HG02588 (cell line): ENCODE measurements at regions not wholly inside any gene's neighbourhood (a gene's known extent, or its start where the extent isn't known, plus 50 kb on each side); places are given as distances from the start of the nearest gene placed in this dataset.

ENCODE experiments used
- ATAC-seq: cut with Tn5 transposase; IDR thresholded peaks from one replicate; pipeline ENCODE4 v1.9.1; 2021; ENCODE audit warnings: mild to moderate bottlenecking, moderate library complexity; ENCODE audit not compliant: unreplicated experiment

- no peak for ATAC-seq
Observed at GRCh38 chr15:38879909-38880471, 315.4 kb upstream of the RASGRP1 start.

DNA sequence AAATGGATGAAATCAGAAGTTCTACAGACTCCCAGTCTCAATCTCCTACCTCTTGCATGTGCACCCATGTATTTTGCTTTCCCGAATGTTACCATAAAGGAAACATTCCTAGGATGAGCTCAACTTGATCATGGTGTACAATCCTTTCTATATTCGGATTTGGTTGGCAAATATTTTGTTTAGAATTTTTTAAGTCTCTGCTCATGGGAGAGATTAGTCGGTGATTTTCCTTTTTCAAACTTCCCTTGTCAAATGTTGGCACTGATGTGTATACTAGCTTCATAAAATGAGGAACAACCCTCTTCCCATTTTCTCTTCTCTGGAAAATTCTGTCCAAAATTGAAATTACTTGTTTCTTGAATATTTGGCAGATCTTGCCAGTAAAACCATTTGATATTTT lies 317.6 kb upstream of the RASGRP1 start:
- no peak for ATAC-seq

DNA sequence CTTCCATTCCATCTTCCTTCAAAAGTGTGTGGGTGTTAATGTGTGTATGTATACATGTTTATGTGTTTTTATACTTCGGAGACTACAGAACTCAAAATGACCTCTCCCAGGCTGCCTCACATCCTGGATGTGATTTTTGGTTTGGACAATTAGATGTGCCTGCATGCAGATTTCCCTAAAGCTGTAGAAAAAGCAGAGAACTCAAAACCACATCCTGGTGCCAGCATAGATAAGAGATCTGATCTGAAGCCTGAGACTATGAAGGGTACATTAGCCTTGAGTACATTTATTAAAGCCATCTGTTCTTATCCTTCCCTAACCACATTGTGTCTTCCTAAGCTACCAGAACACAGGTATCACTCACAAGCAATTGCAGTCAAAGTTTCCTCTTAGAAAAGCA lies 319.4 kb upstream of the RASGRP1 start:
- ATAC-seq, result no peak

DNA sequence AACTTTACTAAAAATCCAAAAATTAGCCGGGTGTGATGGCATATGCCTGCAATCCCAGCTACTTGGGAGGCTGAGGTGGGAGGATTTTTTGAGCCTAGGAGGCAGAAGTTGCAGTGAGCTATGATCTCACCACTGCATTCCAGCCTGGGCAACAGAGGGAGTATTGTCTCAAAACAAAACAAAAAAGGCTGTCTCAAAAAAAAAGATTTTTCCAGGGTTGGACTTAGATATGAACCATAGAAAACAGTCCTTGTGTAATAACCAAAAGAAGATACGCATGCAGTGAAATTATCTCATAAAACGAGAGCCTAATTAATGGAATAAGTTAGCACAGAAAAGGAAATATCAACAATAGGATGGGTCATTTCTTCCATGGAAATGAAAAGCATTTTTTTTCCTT lies 320.4 kb upstream of the RASGRP1 start:
- no peak for ATAC-seq

DNA sequence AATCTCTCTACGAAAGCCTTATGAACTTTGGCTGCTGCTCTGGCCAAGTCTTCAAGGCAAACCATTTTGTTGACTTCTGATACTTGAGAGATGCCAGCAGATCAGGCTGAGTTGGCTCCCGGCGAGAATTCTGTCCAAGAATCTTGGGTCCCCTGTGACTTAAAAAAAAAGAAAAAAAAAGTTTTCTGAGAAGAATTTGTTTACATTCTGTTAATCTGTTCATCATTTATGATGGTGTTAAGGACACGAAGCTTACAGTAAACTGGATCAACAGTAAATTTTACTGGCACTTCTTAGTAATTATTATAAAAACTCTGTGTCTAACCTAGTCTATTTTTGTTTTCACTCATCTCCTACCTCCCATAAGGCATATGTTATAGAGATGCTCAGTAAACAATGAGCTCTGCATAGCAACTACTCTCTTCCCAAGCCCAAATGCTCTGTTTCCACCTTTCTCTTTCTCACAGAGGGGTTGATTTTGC lies 320.9 kb upstream of the RASGRP1 start:
- no peak for ATAC-seq

GRCh38 chr15:38886315-38887163 lies 321.9 kb upstream of the RASGRP1 start:
- ATAC-seq, result no peak

GRCh38 chr15:38888701-38889221 lies 324.1 kb upstream of the RASGRP1 start:
- no peak for ATAC-seq

GRCh38 chr15:38890194-38890593 lies 325.6 kb upstream of the RASGRP1 start:
- no peak for ATAC-seq

GRCh38 chr15:38893925-38894242 lies 329.3 kb upstream of the RASGRP1 start:
- ATAC-seq, result no peak

- ATAC-seq, result no peak
Observed at GRCh38 chr15:38894243-38894948, 329.8 kb upstream of the RASGRP1 start.

DNA sequence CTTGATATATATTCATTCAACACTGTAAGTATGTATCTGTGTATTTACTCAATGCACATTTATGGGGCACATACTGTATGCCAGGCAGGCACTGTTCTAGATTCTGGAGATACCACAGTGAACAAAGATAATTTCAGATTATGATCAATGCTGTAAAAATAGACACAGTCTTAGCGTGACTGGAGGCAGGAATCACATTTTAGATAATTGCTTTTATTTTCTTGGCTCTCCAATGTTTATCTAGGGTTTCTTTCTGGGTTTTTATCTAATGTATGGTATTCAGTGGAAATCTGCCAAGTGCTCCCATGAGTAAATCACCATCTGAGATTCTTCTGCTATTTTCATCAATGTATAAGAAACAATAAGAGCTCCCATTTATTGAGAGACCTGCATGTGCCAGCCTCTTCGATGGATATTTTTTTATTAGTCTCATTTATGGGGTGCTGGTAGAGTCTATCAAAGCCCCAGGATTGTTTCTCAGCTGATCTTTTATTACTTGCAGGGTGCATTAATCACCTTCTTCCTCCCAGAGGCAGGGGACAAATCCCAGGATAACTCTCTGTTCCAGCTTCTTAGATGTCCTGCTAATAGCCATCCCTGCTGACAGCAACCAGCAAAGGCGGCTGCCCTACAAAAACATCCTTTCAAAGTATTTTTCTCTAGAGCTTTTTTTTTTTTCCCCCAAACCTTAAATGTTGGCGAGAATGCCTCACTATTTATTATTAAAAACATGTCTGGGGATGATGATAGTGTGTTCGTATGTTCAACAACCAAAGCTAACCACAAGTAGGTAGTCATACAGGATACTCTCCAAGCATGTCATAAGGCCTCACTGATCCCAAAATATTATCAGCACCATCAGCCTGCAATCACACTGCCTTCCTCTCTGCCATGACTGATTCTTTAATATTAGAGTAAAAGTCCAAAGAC lies 331.0 kb upstream of the RASGRP1 start:
- ATAC-seq, result no peak

- no peak for ATAC-seq
Observed at GRCh38 chr15:38896647-38897046, 332.0 kb upstream of the RASGRP1 start.

DNA sequence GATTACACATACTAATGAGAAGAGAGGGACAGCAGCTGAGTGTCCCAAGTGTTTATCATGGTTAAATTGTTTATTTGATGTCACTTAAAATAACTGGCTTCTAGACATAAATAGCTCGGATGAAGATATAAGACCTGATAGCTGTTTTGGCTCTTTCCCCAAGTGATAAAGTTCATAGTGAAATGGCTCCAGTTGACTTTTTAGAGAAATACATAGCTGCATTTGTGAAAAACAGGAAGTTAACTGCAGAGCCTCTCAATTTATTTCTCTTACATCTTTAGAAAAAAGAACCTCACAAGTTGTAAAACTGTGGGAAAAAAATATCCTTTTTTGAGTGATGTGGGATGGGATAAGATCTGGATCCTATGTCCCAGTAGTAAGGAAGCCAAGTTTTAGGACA lies 332.9 kb upstream of the RASGRP1 start:
- ATAC-seq, result no peak

GRCh38 chr15:38898236-38898635 lies 333.6 kb upstream of the RASGRP1 start:
- no peak for ATAC-seq

- no peak for ATAC-seq
Observed at GRCh38 chr15:38899300-38899699, 334.7 kb upstream of the RASGRP1 start.

- no peak for ATAC-seq
Observed at GRCh38 chr15:38904298-38904697, 339.7 kb upstream of the RASGRP1 start.

GRCh38 chr15:38905632-38906031 lies 341.0 kb upstream of the RASGRP1 start:
- ATAC-seq, result no peak

GRCh38 chr15:38920966-38921365 lies 356.4 kb upstream of the RASGRP1 start:
- ATAC-seq, result no peak

DNA sequence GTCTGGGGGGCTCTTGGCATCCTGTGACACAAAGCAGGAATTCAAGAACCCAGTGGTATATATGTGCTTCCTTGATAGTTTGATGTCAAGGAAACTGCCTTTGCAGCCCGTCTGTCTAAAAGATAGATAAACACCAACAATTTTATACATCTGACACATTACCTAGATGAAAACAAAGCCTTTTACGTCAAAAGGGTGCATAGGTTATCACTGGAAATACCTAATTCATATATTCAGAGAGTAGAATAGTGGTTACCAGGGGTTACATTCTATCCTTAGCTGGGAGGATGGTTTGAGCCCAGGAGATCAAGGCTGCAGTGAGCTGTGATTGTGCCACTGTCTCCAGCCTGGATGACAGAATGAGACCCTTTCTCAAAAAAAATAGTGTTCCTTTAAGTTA lies 356.9 kb upstream of the RASGRP1 start:
- no peak for ATAC-seq

DNA sequence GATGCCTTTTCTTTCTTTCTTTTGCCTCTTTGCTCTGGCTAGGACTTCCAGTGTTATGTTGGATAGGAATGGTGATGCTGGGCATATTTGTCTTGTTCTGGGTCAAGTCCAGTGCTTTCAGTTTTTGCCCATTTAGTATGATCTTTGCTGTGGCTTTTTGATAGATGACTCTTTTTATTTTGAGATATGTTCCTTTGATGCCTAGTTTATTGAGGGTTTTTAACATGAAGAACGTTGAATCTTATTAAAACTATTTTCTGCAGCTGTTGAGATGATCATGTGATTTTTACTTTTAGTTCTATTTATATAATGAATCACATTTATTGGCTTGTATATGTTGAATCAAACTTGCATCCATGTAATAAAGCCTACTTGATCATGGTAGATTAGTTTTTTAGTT lies 363.8 kb upstream of the RASGRP1 start:
- ATAC-seq, result no peak
